Endodermal cell (in vitro differentiated cells): ENCODE measurements at regions not wholly inside any gene's neighbourhood (a gene's known extent, or its start where the extent isn't known, plus 50 kb on each side); places are given as distances from the start of the nearest gene placed in this dataset.

ENCODE experiments used
- DNase-seq: peaks from one replicate; pipeline ENCODE4 v3.0.0-alpha.2; 2017
- H3K27ac ChIP-seq: 2 replicates; pipeline ENCODE4 v1.5.1; 2013; ENCODE audit warnings: mild to moderate bottlenecking, low read depth, low read length, moderate library complexity
- H3K27me3 ChIP-seq: 2 replicates; pipeline ENCODE4 v1.6.1; 2013; ENCODE audit warnings: mild to moderate bottlenecking, low read length, moderate library complexity; ENCODE audit not compliant: insufficient read depth, control insufficient read depth, poor library complexity, severe bottlenecking
- H3K36me3 ChIP-seq: 2 replicates; pipeline ENCODE4 v1.7.0; 2013; ENCODE audit warnings: mild to moderate bottlenecking, low read length, moderate library complexity; ENCODE audit not compliant: control insufficient read depth, insufficient read depth
- H3K4me1 ChIP-seq: one replicate; pipeline ENCODE4 v1.7.0; 2013; ENCODE audit warnings: low read length; ENCODE audit not compliant: control insufficient read depth, insufficient read depth
- H3K4me3 ChIP-seq: 2 replicates; pipeline ENCODE4 v1.5.1; 2013; ENCODE audit warnings: mild to moderate bottlenecking, low read length, moderate library complexity
- H3K9ac ChIP-seq: 2 replicates; pipeline ENCODE4 v1.6.1; 2013; ENCODE audit warnings: mild to moderate bottlenecking, low read length, moderate library complexity; ENCODE audit not compliant: poor library complexity, severe bottlenecking; ENCODE audit errors: extremely low read depth
- H3K9me3 ChIP-seq: 2 replicates; pipeline ENCODE4 v1.6.1; 2013; ENCODE audit warnings: mild to moderate bottlenecking, low read length, moderate library complexity; ENCODE audit not compliant: control insufficient read depth
- H3K27ac Mint-ChIP-seq: 2 replicates; pipeline ENCODE4 v1.8.0; 2020; ENCODE audit warnings: mixed read lengths
- H3K27me3 Mint-ChIP-seq: 2 replicates; pipeline ENCODE4 v1.8.0; 2021; ENCODE audit warnings: mild to moderate bottlenecking, mixed read lengths; ENCODE audit not compliant: insufficient read depth
- H3K36me3 Mint-ChIP-seq: 2 replicates; pipeline ENCODE4 v1.8.0; 2020; ENCODE audit warnings: low read depth, mixed read lengths
- H3K4me1 Mint-ChIP-seq: 2 replicates; pipeline ENCODE4 v1.8.0; 2020; ENCODE audit warnings: mixed read lengths
- H3K4me3 Mint-ChIP-seq: 2 replicates; pipeline ENCODE4 v1.8.0; 2020; ENCODE audit warnings: mild to moderate bottlenecking, moderate library complexity, mixed read lengths
- H3K9me3 Mint-ChIP-seq: 2 replicates; pipeline ENCODE4 v1.8.0; 2020; ENCODE audit warnings: mild to moderate bottlenecking, mixed read lengths
- WGBS, 2 experiments: methylation state at CpG; one replicate each; pipeline versions ENCODE4 v1.1.5 to v1.1.7; 2013; ENCODE audit warnings: missing lambda C conversion rate in 2 of 2, mixed read lengths in 1 of 2; ENCODE audit not compliant: insufficient coverage in 1 of 2, insufficient read length in 1 of 2; 5-methylcytosine and 5-hydroxymethylcytosine counted together
- TF ChIP-seq, protein P1 (sequence below): fragments of 200-600 bp; sonication (generic); conservative IDR thresholded peaks from 2 replicates; pipeline ENCODE4 v1.5.0; 2021; ENCODE audit warnings: antibody characterized with exemption, mild to moderate bottlenecking

DNA sequence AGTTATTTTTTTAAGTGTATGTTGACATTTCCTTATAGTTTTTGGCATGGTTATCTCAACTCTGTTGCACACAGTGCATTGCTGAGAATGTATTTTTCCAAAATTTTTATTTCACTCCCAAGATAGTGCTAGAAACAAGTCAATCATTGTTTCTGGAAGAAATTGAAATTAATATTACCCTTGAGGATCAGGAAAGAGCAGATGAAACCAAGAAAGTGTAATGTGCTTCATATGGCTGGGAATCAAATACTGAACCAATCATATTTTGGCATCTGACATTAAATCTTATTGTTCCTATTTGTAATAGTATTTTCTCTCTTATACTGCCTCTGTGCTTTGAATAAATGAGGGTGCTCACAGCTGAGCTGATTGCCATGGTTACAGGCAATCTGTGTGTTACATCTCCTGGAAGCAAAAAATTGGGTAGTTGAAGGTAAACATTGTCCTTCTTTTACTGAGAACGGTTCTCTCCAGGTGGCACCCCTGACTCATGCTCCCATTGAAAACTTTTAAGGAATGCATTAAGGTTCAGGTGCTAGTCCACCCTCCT, 358.2 kb upstream of the NR3C2 start:
- no peaks in the 10 kb centered on the region for H3K36me3 Mint-ChIP-seq
- peaks cover 7% of the 10 kb centered on the region for H3K27me3 Mint-ChIP-seq
- no peak overlapping the region for H3K4me3 Mint-ChIP-seq

DNA sequence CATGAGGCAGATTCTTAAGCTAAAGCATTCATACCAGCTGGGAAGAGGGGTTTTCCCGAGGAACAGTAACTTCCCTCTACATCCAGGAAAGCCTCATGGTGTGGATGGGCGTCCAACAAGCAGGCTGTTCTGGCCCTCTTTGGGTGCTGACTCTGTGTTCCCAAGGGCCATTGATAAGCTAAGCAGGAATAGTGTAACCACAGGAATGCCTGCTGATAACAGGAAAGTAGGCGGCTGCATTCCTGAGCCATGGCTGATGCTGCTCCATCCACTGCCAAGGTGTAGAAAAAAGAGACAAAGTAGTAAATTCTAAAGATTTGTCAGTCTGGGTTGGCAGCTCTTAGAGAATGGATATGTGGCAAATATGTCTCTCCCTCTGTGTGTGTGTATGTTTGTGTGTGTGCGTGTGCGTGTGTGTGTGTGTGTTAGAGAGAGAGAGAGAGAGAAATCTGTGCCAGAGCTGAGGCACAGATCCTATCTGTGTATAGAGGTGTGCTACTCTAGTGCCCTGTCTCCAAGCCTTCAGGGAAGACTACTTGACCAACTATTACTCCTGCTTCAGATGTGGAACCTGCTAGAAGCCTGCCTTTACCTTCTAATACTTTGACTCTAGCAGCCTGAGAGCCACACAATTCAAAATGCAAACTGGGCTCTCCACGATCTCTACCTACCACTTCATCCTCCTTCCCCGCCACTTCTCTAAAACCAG, 353.1 kb upstream of the NR3C2 start:
- Mint-ChIP-seq H3K4me1 (peaks cover 11% of the 10 kb centered on the region), H3K4me3 (no peak overlapping the region), H3K27me3 (peaks cover 7% of the 10 kb centered on the region), H3K36me3 (no peaks in the 10 kb centered on the region), H3K27ac (peak overlapping the region; percentile 56), H3K9me3 (no peaks in the 10 kb centered on the region)
- Histone ChIP-seq H3K4me1 (peaks cover 7% of the 10 kb centered on the region), H3K4me3 (no peak overlapping the region), H3K9me3 (no peaks in the 10 kb centered on the region), H3K9ac (no peak overlapping the region), H3K27me3 (peaks cover 5% of the 10 kb centered on the region), H3K27ac (no peak overlapping the region), H3K36me3 (no peaks in the 10 kb centered on the region)
- 65 to 82% methylated on average over 4 to 7 of the region's 7 CpGs for WGBS, 2 experiments
- TF ChIP-seq, protein P1, sequence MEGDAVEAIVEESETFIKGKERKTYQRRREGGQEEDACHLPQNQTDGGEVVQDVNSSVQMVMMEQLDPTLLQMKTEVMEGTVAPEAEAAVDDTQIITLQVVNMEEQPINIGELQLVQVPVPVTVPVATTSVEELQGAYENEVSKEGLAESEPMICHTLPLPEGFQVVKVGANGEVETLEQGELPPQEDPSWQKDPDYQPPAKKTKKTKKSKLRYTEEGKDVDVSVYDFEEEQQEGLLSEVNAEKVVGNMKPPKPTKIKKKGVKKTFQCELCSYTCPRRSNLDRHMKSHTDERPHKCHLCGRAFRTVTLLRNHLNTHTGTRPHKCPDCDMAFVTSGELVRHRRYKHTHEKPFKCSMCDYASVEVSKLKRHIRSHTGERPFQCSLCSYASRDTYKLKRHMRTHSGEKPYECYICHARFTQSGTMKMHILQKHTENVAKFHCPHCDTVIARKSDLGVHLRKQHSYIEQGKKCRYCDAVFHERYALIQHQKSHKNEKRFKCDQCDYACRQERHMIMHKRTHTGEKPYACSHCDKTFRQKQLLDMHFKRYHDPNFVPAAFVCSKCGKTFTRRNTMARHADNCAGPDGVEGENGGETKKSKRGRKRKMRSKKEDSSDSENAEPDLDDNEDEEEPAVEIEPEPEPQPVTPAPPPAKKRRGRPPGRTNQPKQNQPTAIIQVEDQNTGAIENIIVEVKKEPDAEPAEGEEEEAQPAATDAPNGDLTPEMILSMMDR, result no peak
- peak; percentile 84 for DNase-seq

More for the DNA sequence above, 358.2 kb upstream of the NR3C2 start:
- peaks cover 4% of the 10 kb centered on the region for H3K4me1 Mint-ChIP-seq
- TF ChIP-seq, protein P1, result no peak
- H3K4me1 ChIP-seq, result peaks cover 6% of the 10 kb centered on the region
- H3K9ac ChIP-seq, result no peak overlapping the region
- no peaks in the 10 kb centered on the region for H3K36me3 ChIP-seq
- H3K27me3 ChIP-seq, result peaks cover 5% of the 10 kb centered on the region
- no peaks in the 10 kb centered on the region for H3K9me3 Mint-ChIP-seq
- H3K9me3 ChIP-seq, result peaks cover 2% of the 10 kb centered on the region
- no peak for DNase-seq
- H3K27ac ChIP-seq, result no peak overlapping the region
- H3K27ac Mint-ChIP-seq, result no peak overlapping the region
- no peak overlapping the region for H3K4me3 ChIP-seq
- WGBS, 2 experiments, result 86 to 100% methylated on average over 1 of the region's 1 CpG

DNA sequence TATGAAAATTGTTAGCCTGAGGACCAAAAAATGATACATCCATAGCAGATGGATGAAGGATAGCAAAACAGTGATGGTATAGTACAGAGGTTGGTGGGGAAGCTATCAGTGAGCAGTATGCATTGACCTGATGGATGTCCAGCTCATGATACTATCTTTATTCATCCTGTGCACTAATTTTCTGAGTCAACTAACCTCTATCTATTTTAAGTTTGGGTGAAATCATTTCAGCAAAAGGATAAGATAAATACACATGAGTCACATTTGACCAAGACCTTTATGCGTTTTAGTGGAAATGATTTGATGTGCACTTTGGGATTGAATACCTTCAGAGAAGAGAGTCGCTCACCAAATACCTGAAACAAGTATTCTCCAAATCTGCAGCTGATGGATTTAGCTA, 351.0 kb upstream of the NR3C2 start:
- no peak overlapping the region for H3K4me3 ChIP-seq
- no peak overlapping the region for H3K9ac ChIP-seq
- H3K27me3 ChIP-seq, result peaks cover 5% of the 10 kb centered on the region
- peaks cover 11% of the 10 kb centered on the region for H3K4me1 Mint-ChIP-seq
- WGBS, 2 experiments, result 83 to 97% methylated on average over 1 to 2 of the region's 2 CpGs
- H3K4me3 Mint-ChIP-seq, result no peak overlapping the region
- H3K9me3 Mint-ChIP-seq, result no peaks in the 10 kb centered on the region
- H3K27me3 Mint-ChIP-seq, result peaks cover 7% of the 10 kb centered on the region
- no peaks in the 10 kb centered on the region for H3K9me3 ChIP-seq
- H3K4me1 ChIP-seq, result peaks cover 7% of the 10 kb centered on the region
- no peaks in the 10 kb centered on the region for H3K36me3 Mint-ChIP-seq
- no peaks in the 10 kb centered on the region for H3K36me3 ChIP-seq
- no peak for DNase-seq
- no peak overlapping the region for H3K27ac Mint-ChIP-seq
- TF ChIP-seq, protein P1, result no peak
- H3K27ac ChIP-seq, result no peak overlapping the region
